Activated CD4-positive, alpha-beta T cell treated with anti-CD3 and anti-CD28 coated beads, Interleukin-2, Interleukin-4, amounts not matched to agents 100 ng/mL and 50 ng/mL, durations not matched to agents 16 hours and 8 hours (primary cell): ENCODE measurements at regions not wholly inside any gene's neighbourhood (a gene's known extent, or its start where the extent isn't known, plus 50 kb on each side); places are given as distances from the start of the nearest gene placed in this dataset.

Source experiments
- DNase-seq: peaks from one replicate; pipeline ENCODE4 v3.0.0-alpha.2; 2020; ENCODE audit warnings: low spot score

DNA sequence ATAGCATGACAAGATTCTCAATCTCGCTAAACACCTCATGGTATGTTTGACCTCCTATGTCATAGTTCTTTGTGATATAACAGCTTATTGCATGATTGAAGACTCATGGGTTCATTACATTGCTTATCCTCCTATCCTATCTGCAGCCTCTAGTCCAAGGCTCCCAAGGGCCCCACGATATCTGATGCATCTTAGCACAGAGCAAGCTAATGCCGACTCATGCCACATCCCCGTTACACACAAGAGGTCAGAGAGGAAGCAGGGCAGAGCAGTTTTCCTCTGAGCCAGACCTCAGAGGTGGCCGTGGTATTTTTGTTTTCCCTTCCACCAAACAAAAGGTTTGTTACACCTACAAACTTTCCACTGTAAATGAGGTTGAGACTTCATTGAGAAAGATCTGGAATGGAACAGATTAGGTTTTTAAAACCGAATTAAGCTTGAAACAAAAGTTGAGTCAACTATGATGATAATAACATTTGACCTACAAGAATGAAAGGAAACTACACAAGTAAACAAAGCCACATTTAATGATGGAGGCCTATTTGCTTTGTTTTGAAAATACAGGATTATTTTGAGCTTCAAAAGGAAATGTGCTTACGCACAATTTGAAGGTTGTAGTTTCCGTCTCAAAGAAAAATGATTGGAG, 133.9 kb upstream of the MYLIP start:
- DNase-seq = no peak

- DNase-seq = no peak
These were observed 135.1 kb upstream of the MYLIP start for GRCh38 chr6:15993716-15994228.

DNA sequence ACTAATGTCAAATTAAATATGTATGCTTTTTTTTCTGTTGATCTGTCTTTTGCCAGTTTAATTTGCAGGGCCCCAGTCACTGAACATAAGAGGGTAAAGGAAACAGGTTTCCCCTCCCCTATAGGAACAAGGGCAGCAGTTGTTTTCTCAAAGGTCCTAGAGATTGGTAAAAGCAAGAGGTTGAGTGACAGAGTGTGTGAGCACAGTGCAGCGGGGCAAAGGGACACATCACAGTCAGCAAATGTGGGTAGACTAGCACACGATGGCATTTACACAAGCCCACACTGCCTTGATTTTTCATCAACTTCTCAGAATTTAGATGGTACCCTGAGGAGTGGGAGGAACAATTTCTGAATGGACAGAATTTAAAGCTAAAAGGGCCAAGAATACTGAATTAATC, 138.7 kb upstream of the MYLIP start:
- DNase-seq = no peak

GRCh38 chr6:15989397-15989796, 139.5 kb upstream of the MYLIP start:
- DNase-seq = no peak

GRCh38 chr6:15987569-15987968, 141.3 kb upstream of the MYLIP start:
- DNase-seq = no peak

DNA sequence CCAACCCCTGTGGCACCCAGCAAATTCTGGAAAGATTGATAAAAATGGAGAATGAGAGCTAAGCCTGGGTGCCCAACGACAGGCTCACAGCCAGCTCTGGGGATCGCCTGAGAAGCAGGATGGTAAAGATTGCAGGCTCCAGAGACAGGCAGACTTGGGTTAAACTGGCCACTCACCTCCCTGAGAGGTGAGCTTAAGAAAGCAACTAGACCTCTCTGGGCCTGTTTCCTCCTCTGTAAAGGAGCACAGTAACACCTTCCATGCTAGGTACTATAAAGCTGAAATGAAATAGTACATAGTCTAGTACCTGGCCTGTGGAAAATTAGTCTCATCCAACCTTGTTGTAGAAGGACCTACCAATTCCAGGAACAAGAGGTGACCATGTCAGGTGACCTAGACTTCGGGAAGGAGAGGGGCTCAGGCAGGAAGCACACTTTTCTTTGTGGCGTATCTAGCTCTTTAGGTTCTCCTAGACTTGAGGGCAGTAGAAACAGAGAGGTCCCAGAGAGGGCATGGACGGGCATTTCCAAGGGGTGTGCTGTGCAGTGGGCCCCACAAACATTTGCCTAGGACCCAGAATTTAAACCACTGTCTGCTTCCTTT, 142.8 kb upstream of the MYLIP start:
- no peak for DNase-seq

GRCh38 chr6:15985379-15985959, 143.4 kb upstream of the MYLIP start:
- DNase-seq = no peak

DNA sequence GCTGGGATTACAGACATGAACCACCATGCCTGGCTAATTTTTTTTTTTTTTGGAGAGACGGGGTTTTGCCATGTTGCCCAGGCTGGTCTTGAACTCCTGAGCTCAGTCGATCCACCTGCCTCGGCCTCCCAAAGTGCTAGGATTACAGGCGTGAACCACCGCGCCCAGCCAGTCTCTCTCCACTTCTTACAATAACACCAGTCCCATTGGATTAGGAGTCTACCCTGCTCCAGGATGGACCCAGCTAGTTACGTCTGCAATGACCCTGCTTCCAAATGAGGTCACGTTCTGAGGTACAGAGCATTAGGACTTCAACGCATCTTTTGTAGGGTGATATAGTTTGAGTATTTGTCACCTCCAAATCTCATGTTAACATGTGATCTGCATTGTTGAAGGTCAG, 146.9 kb upstream of the MYLIP start:
- DNase-seq = no peak

- DNase-seq = no peak
These were observed 148.1 kb upstream of the MYLIP start for GRCh38 chr6:15980801-15981200.

- DNase-seq = no peak
These were observed 150.5 kb upstream of the MYLIP start for GRCh38 chr6:15978426-15978825.

DNA sequence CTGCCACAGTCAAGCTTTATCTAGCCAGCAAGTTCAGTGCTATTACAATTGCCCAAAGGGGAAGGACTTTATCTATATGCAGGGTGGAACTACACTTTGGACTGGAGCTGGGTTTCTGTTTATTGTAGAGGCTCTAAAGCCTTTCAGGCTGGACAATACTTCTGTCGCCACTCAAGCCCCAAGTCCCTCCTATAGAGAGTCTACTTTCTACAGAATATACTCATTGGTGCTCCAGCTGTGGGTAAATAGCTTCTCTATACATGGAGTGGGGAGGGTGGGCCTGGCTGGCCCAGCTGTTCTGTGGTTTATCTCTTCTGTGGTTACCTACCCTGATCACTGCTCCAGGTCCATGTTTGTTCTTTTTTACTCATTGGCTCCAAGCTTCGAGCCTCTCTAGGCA, 151.8 kb upstream of the MYLIP start:
- no peak for DNase-seq

DNA sequence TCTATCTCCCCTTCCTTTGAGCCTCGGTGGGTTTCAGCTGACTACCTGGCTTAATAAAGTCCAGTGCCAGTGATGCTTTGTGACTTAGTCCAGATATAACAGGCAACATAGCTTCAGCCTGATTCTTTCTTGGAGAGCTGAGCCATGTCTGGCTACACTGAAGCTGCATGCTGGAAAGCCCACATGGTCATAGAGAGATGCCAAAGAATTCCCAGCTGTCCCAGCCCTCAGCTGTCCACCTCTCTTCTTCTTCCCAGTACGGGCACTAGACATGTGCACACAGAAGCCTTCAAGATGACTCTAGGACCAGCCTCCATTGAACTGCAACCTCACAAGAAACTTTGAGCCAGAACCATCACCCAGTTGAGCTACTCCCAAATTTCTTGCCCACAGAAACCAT, 154.1 kb upstream of the MYLIP start:
- DNase-seq = no peak

DNA sequence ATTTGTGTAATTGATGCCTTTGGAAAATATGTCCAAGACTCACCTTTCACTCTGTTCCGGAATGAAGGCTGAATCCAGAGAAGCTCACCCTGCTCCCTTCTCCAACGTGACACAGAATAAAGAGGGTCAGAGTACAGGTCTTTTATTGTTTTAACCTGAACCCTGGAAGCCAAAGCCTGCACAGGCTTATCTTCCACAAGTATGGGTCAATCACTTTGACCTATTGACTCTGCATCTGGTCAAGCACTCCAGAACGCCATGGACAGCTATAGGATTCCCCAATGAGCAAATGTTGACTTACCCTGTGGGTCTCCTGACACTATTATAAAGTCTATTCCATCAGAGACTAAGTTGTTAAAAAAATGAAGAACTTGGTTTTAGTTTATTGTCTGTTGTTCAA, 158.4 kb upstream of the MYLIP start:
- no peak for DNase-seq

DNA sequence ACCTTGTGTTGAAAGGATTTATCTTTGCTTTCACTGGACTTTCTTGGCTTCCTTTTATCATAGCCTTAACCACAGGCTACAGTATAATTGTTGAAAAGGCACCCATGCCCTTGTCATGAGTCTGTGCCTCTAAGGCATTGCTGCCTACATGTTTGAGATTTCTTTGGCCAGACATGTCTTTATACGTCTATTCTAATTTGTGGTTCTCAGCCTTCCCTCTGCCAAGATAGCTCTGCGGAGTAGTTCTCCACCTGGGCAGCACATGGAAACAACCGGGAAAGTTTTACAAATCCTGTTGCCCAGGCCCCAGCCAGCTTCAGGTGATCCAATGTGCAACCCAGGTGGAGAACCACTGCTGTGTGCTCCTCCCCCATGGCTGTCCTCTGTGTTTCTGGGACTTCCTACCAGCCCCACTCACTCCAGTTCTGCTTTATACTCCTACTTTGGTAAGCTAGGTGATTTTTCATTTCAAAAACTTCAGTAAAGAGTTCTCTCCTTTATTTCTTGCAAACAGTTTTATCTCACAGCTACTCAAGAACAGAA, 159.6 kb upstream of the MYLIP start:
- no peak for DNase-seq

DNA sequence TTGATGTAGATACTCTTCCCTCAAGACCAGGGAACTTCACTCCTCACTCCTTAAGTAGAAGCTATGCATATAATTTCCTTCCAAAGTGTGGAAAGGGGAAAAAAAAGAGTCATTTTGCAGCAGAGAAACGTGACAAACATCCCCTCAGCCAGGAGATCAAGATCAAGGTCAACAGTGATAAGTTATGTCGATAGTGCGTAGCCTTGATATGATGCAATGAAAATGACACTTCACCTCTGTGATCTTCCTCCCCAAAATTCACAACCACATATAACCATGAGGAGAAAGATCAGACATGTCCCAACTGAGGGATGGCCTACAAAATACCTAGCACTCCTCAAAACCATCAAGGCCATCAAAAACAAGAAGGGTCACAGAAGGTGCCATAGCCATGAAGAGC, 160.4 kb upstream of the MYLIP start:
- DNase-seq = no peak

DNA sequence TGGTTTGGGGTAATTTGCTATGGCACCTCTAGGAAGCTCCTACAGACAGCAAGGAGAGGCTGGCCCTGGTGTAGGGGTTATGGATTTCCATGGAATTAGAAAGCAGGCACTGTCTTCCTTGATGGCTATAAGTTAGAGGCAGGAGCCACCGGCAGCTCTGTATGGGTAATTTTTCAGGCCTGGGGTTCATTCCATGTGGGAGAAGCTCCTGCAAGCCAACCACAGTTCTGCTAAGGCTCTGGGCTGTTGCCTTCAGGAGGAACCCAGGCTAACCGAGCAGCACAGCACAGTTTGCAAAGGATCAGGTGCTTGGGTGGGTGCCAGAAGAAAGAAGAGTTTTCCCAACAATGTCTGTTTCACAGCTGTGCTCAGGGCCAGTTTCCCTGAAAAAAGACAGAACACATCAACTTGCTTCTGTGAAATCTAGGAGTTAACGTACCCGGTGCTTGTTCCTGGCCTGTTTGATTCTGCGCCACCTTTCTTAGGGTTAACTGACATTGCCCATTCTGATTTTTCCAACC, 162.8 kb upstream of the MYLIP start:
- no peak for DNase-seq

GRCh38 chr6:15962449-15962764, 166.5 kb upstream of the MYLIP start:
- peak; percentile 80 for DNase-seq

GRCh38 chr6:15961635-15962448, 167.0 kb upstream of the MYLIP start:
- DNase-seq = peak; percentile 15

DNA sequence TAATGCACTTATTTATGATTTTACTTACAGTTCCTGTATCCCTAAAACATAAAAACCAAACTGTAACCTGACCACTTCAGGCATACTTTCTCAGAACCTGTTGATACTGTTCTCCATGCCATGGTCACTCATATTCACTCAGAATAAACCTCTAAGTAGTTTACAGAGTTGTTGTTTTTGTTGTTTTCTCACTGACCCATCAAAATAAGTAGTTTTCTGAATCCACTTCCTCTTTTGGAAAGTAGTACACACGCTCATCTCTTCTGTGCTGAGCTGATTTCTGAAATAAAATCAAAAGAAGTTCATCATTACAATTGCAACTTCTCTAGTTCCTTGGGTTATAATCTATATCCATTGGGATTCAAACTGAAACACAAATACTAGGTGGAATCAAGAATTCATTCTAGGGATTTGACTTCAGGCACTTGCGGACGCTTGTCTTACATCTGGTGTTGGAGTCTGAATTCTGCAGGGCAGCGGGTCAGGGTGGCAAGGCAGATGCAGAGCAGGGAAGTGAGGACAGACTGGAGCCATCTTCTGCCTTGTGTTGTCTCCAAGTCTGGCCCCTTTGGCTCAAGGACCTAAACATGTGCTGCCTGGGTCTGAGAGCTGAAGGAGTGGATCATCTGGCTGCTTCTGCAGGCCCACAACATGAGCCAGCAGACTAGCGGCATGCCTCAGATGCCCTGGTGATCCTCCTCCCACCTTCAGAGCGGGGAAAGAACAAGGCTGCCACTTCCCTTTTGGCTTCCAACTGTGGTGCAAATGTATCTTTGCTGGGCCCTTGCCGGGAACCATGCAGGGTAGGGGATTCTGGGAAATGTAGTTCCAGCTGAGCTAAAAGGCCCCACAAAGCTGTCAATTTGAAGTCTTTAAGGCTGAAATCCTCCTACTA, 167.9 kb upstream of the MYLIP start:
- DNase-seq = no peak

GRCh38 chr6:15957655-15958169, 171.2 kb upstream of the MYLIP start:
- no peak for DNase-seq
